ENCODE measurements at regions not wholly inside any gene's neighbourhood (a gene's known extent, or its start where the extent isn't known, plus 50 kb on each side); places are given as distances from the start of the nearest gene placed in this dataset.

GRCh38 chr15:49734831-49735508 lies 114.1 kb downstream of the DTWD1 start:
- Histone ChIP-seq H3K9me3 (peaks cover 0 to 8% (median under 1%) of the 10 kb centered on the region in 4 donors), H3K27me3 (no peaks in the 10 kb centered on the region), H3K4me3 (no peak overlapping the region), H3K4me1 (no peaks in the 10 kb centered on the region), H3K36me3 (no peaks in the 10 kb centered on the region), H3K27ac (no peak overlapping the region)
- DNase-seq (ENCODE audit: low spot score in 2 of 2), result no peak
- TF ChIP-seq, protein P1, sequence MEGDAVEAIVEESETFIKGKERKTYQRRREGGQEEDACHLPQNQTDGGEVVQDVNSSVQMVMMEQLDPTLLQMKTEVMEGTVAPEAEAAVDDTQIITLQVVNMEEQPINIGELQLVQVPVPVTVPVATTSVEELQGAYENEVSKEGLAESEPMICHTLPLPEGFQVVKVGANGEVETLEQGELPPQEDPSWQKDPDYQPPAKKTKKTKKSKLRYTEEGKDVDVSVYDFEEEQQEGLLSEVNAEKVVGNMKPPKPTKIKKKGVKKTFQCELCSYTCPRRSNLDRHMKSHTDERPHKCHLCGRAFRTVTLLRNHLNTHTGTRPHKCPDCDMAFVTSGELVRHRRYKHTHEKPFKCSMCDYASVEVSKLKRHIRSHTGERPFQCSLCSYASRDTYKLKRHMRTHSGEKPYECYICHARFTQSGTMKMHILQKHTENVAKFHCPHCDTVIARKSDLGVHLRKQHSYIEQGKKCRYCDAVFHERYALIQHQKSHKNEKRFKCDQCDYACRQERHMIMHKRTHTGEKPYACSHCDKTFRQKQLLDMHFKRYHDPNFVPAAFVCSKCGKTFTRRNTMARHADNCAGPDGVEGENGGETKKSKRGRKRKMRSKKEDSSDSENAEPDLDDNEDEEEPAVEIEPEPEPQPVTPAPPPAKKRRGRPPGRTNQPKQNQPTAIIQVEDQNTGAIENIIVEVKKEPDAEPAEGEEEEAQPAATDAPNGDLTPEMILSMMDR (IDR thresholded peaks at IDR 0.05), result no peak
- TF ChIP-seq POLR2A (IDR thresholded peaks at IDR 0.05) (no peak), EP300 (IDR thresholded peaks at IDR 0.05) (no peak)
- 81 to 93% methylated on average over 4 of the region's 4 CpGs for WGBS, 2 donors

DNA sequence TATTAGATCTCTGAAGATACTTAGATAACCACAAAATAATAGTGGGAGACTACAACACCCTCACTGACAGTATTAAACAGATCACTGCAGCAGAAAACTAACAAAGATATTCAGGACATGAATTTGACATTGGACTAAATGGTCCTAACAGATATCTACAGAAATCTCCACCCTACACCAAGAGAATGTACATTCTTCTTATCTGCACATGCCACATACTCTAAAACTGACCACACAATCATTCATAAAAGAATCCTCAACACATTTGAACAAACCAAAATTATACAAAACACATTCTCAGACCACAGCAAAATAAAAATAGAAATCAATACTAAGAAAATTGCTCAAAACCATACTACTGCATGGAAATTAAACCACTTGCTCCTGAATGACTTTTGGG lies 116.3 kb downstream of the DTWD1 start:
- Histone ChIP-seq H3K27ac (no peak overlapping the region), H3K4me1 (no peaks in the 10 kb centered on the region), H3K27me3 (no peaks in the 10 kb centered on the region), H3K36me3 (no peaks in the 10 kb centered on the region), H3K9me3 (peaks cover 0 to 8% (median 0%) of the 10 kb centered on the region in 4 donors), H3K4me3 (no peak overlapping the region)
- no peak for TF ChIP-seq EP300 (IDR thresholded peaks at IDR 0.05)
- no peak for TF ChIP-seq POLR2A (IDR thresholded peaks at IDR 0.05)
- TF ChIP-seq, protein P1 (IDR thresholded peaks at IDR 0.05), result no peak
- DNase-seq (ENCODE audit: low spot score in 2 of 2), result no peak

DNA sequence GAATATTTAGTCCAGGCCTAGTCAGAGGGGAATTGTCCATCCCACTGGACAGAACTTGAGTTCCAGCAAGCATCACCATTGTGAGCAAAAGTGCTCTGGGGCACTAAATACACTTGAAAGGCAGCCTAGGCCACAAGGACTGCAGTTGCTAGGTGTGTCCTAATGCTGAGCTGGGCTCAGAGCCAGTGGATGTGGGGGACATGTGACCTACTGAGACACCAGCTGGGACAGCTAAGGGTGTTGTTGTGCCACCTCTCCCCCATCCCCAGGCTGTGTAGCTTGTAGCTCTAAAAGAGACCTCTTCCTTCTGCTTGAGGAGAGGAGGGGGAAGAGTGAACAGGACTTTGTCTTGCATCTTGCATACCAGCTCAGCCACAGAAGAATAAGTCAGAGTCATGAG lies 120.9 kb downstream of the DTWD1 start:
- no peak for DNase-seq (ENCODE audit: low spot score in 2 of 2)

GRCh38 chr15:49742381-49742780 lies 121.5 kb downstream of the DTWD1 start:
- Histone ChIP-seq H3K27me3 (no peaks in the 10 kb centered on the region), H3K4me1 (no peaks in the 10 kb centered on the region), H3K27ac (no peak overlapping the region), H3K4me3 (no peak overlapping the region), H3K9me3 (no peaks in the 10 kb centered on the region), H3K36me3 (no peaks in the 10 kb centered on the region)
- 68 to 90% methylated on average over 3 of the region's 3 CpGs for WGBS, 2 donors
- no peak for TF ChIP-seq POLR2A (IDR thresholded peaks at IDR 0.05)
- TF ChIP-seq EP300 (IDR thresholded peaks at IDR 0.05), result no peak
- TF ChIP-seq, protein P1 (IDR thresholded peaks at IDR 0.05), result no peak
- no peak for DNase-seq (ENCODE audit: low spot score in 2 of 2)

More for the DNA sequence above, 120.9 kb downstream of the DTWD1 start:
- Histone ChIP-seq H3K27ac (no peak overlapping the region), H3K36me3 (no peaks in the 10 kb centered on the region), H3K4me3 (no peak overlapping the region), H3K9me3 (peaks cover 0 to 1% (median 0%) of the 10 kb centered on the region in 4 donors), H3K27me3 (no peaks in the 10 kb centered on the region), H3K4me1 (no peaks in the 10 kb centered on the region)
- TF ChIP-seq EP300 (IDR thresholded peaks at IDR 0.05) (no peak), POLR2A (IDR thresholded peaks at IDR 0.05) (no peak)
- TF ChIP-seq, protein P1 (IDR thresholded peaks at IDR 0.05), result no peak

GRCh38 chr15:49747340-49747739 lies 126.5 kb downstream of the DTWD1 start:
- no peak for DNase-seq (ENCODE audit: low spot score in 2 of 2)
- TF ChIP-seq, protein P1 (IDR thresholded peaks at IDR 0.05), result no peak
- TF ChIP-seq EP300 (IDR thresholded peaks at IDR 0.05) (no peak), POLR2A (IDR thresholded peaks at IDR 0.05) (no peak)
- 74 to 75% methylated on average over 1 of the region's 1 CpG for WGBS, 2 donors

More at GRCh38 chr15:49747340-49747739, 126.5 kb downstream of the DTWD1 start:
- Histone ChIP-seq H3K27me3 (no peaks in the 10 kb centered on the region), H3K36me3 (no peaks in the 10 kb centered on the region), H3K27ac (no peak overlapping the region), H3K4me1 (no peaks in the 10 kb centered on the region), H3K4me3 (no peak overlapping the region), H3K9me3 (no peaks in the 10 kb centered on the region)
